Large intestine (tissue), 3 donors: ENCODE measurements at regions not wholly inside any gene's neighbourhood (a gene's known extent, or its start where the extent isn't known, plus 50 kb on each side); places are given as distances from the start of the nearest gene placed in this dataset.
"Not testable (repeated sequence)": the region's sequence is repeated elsewhere in the genome, so short reads cannot be mapped to it uniquely, and the experiment has no call there.

Experiments
- DNase-seq, 2 donors: peaks; one replicate each; pipeline versions ENCODE4 v3.0.0 to v3.0.0-alpha.2; 2013
- H3K27ac ChIP-seq: one replicate; pipeline ENCODE4 v1.5.1; 2013; ENCODE audit warnings: low read length
- H3K27me3 ChIP-seq: 2 replicates; pipeline ENCODE4 v1.6.1; 2013; ENCODE audit warnings: low read length; ENCODE audit not compliant: control insufficient read depth, insufficient read depth
- H3K36me3 ChIP-seq: 2 replicates; pipeline ENCODE4 v1.6.1; 2013; ENCODE audit warnings: low read length; ENCODE audit not compliant: control insufficient read depth, insufficient read depth
- H3K4me1 ChIP-seq: one replicate; pipeline ENCODE4 v1.6.1; 2013; ENCODE audit warnings: low read length; ENCODE audit not compliant: control insufficient read depth, insufficient read depth
- H3K4me3 ChIP-seq: one replicate; pipeline ENCODE4 v1.5.1; 2013; ENCODE audit warnings: low read length
- H3K9me3 ChIP-seq: one replicate; pipeline ENCODE4 v1.6.1; 2013; ENCODE audit warnings: mild to moderate bottlenecking, low read depth, low read length, moderate library complexity; ENCODE audit not compliant: control insufficient read depth
- WGBS: methylation state at CpG from one replicate; pipeline ENCODE4 v1.1.5; 2013; ENCODE audit warnings: low lambda C conversion rate; ENCODE audit not compliant: insufficient coverage; 5-methylcytosine and 5-hydroxymethylcytosine counted together

- 73% methylated on average over 3 of the region's 4 CpGs for whole genome bisulfite sequencing
- H3K4me1 ChIP-seq, result no peaks in the 10 kb centered on the region
- DNase-seq, result no peak
Observed at GRCh38 chr5:66365981-66366380, 221.9 kb downstream of the SREK1 start.

GRCh38 chr5:66367814-66368541, 223.9 kb downstream of the SREK1 start:
- H3K36me3 ChIP-seq, result no peaks in the 10 kb centered on the region
- no peak overlapping the region for H3K27ac ChIP-seq
- no peak for DNase-seq
- H3K27me3 ChIP-seq, result no peaks in the 10 kb centered on the region
- no peaks in the 10 kb centered on the region for H3K4me1 ChIP-seq
- no peaks in the 10 kb centered on the region for H3K9me3 ChIP-seq
- H3K4me3 ChIP-seq, result no peak overlapping the region
- 100% methylated on average over 3 of the region's 6 CpGs for WGBS

More at GRCh38 chr5:66365981-66366380, 221.9 kb downstream of the SREK1 start:
- Histone ChIP-seq H3K4me3 (no peak overlapping the region), H3K36me3 (no peaks in the 10 kb centered on the region), H3K9me3 (no peaks in the 10 kb centered on the region), H3K27ac (no peak overlapping the region), H3K27me3 (no peaks in the 10 kb centered on the region)

GRCh38 chr5:66368811-66369210, 224.7 kb downstream of the SREK1 start:
- no peak for DNase-seq
- no CpG with 5 or more reads among the region's 2 CpGs for WGBS
- no peaks in the 10 kb centered on the region for H3K9me3 ChIP-seq
- H3K36me3 ChIP-seq, result no peaks in the 10 kb centered on the region
- no peak overlapping the region for H3K4me3 ChIP-seq
- no peaks in the 10 kb centered on the region for H3K27me3 ChIP-seq
- H3K27ac ChIP-seq, result no peak overlapping the region
- H3K4me1 ChIP-seq, result no peaks in the 10 kb centered on the region

GRCh38 chr5:66377747-66378146, 218.4 kb upstream of the MAST4 start:
- Histone ChIP-seq H3K4me1 (no peaks in the 10 kb centered on the region), H3K36me3 (no peaks in the 10 kb centered on the region), H3K4me3 (no peak overlapping the region), H3K9me3 (no peaks in the 10 kb centered on the region), H3K27ac (no peak overlapping the region), H3K27me3 (no peaks in the 10 kb centered on the region)
- no peak for DNase-seq

- no peaks in the 10 kb centered on the region for H3K27me3 ChIP-seq
- no CpG with 5 or more reads among the region's 1 CpG for WGBS
- no peak for DNase-seq
- no peaks in the 10 kb centered on the region for H3K36me3 ChIP-seq
- H3K4me1 ChIP-seq, result no peaks in the 10 kb centered on the region
- H3K4me3 ChIP-seq, result no peak overlapping the region
- no peaks in the 10 kb centered on the region for H3K9me3 ChIP-seq
- no peak overlapping the region for H3K27ac ChIP-seq
Observed at GRCh38 chr5:66378407-66378806, 217.8 kb upstream of the MAST4 start.

GRCh38 chr5:66382152-66382551, 214.0 kb upstream of the MAST4 start:
- Histone ChIP-seq H3K27me3 (no peaks in the 10 kb centered on the region), H3K27ac (no peak overlapping the region), H3K9me3 (no peaks in the 10 kb centered on the region), H3K36me3 (no peaks in the 10 kb centered on the region), H3K4me3 (no peak overlapping the region), H3K4me1 (no peaks in the 10 kb centered on the region)
- DNase-seq, result no peak
- WGBS, result 100% methylated on average over 1 of the region's 3 CpGs

GRCh38 chr5:66405145-66405544, 191.0 kb upstream of the MAST4 start:
- not testable (repeated sequence) for H3K4me1 ChIP-seq, H3K36me3 ChIP-seq, DNase-seq, H3K4me3 ChIP-seq, H3K27ac ChIP-seq, H3K9me3 ChIP-seq, H3K27me3 ChIP-seq
- WGBS, result no CpG with 5 or more reads among the region's 3 CpGs

- H3K36me3 ChIP-seq, result no peaks in the 10 kb centered on the region
- DNase-seq, result peak in 1 of 2 donors; percentile 9
- no peaks in the 10 kb centered on the region for H3K27me3 ChIP-seq
- no peak overlapping the region for H3K4me3 ChIP-seq
- no peaks in the 10 kb centered on the region for H3K4me1 ChIP-seq
- no peaks in the 10 kb centered on the region for H3K9me3 ChIP-seq
- H3K27ac ChIP-seq, result no peak overlapping the region
- 0% methylated on average over 1 of the region's 3 CpGs for WGBS
Observed at GRCh38 chr5:66406761-66407336, 189.3 kb upstream of the MAST4 start.

- no peak for DNase-seq
- Histone ChIP-seq H3K27ac (no peak overlapping the region), H3K9me3 (no peaks in the 10 kb centered on the region), H3K4me1 (no peaks in the 10 kb centered on the region), H3K4me3 (no peak overlapping the region), H3K36me3 (no peaks in the 10 kb centered on the region), H3K27me3 (no peaks in the 10 kb centered on the region)
Observed at GRCh38 chr5:66407765-66408164, 188.4 kb upstream of the MAST4 start.

GRCh38 chr5:66408576-66408975, 187.6 kb upstream of the MAST4 start:
- no peak for DNase-seq
- H3K27ac ChIP-seq, result no peak overlapping the region
- H3K36me3 ChIP-seq, result no peaks in the 10 kb centered on the region
- no peaks in the 10 kb centered on the region for H3K27me3 ChIP-seq
- WGBS, result 60% methylated on average over 1 of the region's 5 CpGs
- H3K4me1 ChIP-seq, result no peaks in the 10 kb centered on the region
- H3K9me3 ChIP-seq, result no peaks in the 10 kb centered on the region
- no peak overlapping the region for H3K4me3 ChIP-seq

- WGBS, result 63% methylated on average over 4 of the region's 7 CpGs
- H3K36me3 ChIP-seq, result no peaks in the 10 kb centered on the region
- H3K27me3 ChIP-seq, result no peaks in the 10 kb centered on the region
- no peaks in the 10 kb centered on the region for H3K4me1 ChIP-seq
- DNase-seq, result no peak
- no peak overlapping the region for H3K4me3 ChIP-seq
- H3K9me3 ChIP-seq, result no peaks in the 10 kb centered on the region
- no peak overlapping the region for H3K27ac ChIP-seq
Observed at GRCh38 chr5:66410122-66410521, 186.1 kb upstream of the MAST4 start.
